ENCODE measurements at regions not wholly inside any gene's neighbourhood (a gene's known extent, or its start where the extent isn't known, plus 50 kb on each side); places are given as distances from the start of the nearest gene placed in this dataset.
"Not testable (repeated sequence)": the region's sequence is repeated elsewhere in the genome, so short reads cannot be mapped to it uniquely, and the experiment has no call there.

DNA sequence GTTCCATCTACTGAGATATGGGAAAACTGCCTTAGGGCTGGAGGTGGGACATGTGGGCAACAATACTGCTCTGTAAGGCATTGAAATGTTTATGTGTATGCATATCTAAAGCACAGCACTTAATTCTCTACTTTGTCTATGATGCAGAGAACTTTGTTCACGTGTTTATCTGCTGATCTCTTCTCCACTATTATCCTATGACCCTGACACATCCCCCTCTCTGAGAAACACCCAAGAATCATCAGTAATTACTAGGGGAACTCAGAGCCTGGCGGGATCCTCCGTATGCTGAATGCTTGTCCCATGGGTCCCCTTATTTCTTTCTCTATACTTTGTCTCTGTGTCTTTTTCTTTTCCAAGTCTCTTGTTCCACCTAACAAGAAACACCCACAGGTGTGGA is 63.8 kb downstream of the OR4A15 start:
- H3K36me3 Mint-ChIP-seq (ENCODE audit: low read depth); H3K4me3 Mint-ChIP-seq; H3K4me1 Mint-ChIP-seq; H3K27me3 Mint-ChIP-seq (ENCODE audit: low read depth, poor library complexity); H3K27ac Mint-ChIP-seq; DNase-seq: not testable (repeated sequence)
- H3K9me3 Mint-ChIP-seq = peaks cover 73% of the 10 kb centered on the region

DNA sequence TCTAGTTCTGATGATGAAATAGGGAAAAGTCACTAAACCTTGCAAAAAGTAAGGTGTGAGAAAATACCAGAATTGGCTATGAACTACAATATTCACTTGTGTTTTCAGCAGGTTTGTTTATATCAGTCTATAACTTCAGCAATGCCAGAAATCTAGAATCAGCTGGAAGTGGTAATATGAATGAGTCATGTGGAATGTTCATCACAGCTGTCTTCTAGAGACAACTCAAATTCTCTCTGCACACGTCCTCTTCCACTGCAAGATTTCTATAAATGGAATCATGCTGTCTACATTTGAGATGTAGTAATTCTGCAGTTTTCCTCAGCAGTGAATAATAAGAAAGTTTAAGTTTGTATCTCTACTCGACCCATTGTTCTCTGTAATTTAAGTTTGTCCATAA is 89.9 kb downstream of the OR4A15 start:
- no peak for DNase-seq
- no peaks in the 10 kb centered on the region for H3K36me3 Mint-ChIP-seq (ENCODE audit: low read depth)
- no peak overlapping the region for H3K27ac Mint-ChIP-seq
- H3K27me3 Mint-ChIP-seq (ENCODE audit: low read depth, poor library complexity) = no peaks in the 10 kb centered on the region
- peaks cover 58% of the 10 kb centered on the region for H3K9me3 Mint-ChIP-seq
- TF ChIP-seq CTCF (IDR thresholded peaks at IDR 0.05) = no peak
- no peak overlapping the region for H3K4me3 Mint-ChIP-seq
- H3K4me1 Mint-ChIP-seq = no peaks in the 10 kb centered on the region

GRCh38 chr11:55459871-55460270 is 92.1 kb downstream of the OR4A15 start:
- H3K9me3 Mint-ChIP-seq = peaks cover 45% of the 10 kb centered on the region
- H3K27ac Mint-ChIP-seq; H3K4me3 Mint-ChIP-seq; DNase-seq; H3K36me3 Mint-ChIP-seq (ENCODE audit: low read depth); H3K27me3 Mint-ChIP-seq (ENCODE audit: low read depth, poor library complexity); H3K4me1 Mint-ChIP-seq: not testable (repeated sequence)

DNA sequence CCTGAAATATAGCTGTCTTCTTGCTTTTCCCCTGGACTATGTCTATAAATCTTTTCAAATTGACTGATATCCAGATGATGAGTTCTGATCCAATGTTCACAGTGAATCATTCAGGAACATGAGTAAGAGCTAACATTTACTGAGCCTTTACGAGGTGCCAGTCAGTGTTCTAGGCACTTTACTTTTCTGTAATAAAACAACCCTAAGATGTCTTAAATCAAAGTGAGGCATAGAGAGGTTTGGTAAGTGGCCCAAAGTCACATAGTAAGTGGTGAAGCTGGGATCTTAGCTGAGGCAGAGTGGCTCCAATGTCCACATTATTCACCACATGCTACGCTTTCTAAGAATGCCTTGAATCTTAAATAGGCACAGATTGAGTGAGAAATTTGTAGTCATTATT is 79.9 kb upstream of the OR4C15 start:
- Mint-ChIP-seq H3K4me1 (no peaks in the 10 kb centered on the region), H3K36me3 (ENCODE audit: low read depth) (no peaks in the 10 kb centered on the region), H3K27ac (no peak overlapping the region), H3K27me3 (ENCODE audit: low read depth, poor library complexity) (no peaks in the 10 kb centered on the region), H3K9me3 (peaks cover 66% of the 10 kb centered on the region), H3K4me3 (no peak overlapping the region)
- no peak for DNase-seq
- TF ChIP-seq CTCF (IDR thresholded peaks at IDR 0.05) = no peak

DNA sequence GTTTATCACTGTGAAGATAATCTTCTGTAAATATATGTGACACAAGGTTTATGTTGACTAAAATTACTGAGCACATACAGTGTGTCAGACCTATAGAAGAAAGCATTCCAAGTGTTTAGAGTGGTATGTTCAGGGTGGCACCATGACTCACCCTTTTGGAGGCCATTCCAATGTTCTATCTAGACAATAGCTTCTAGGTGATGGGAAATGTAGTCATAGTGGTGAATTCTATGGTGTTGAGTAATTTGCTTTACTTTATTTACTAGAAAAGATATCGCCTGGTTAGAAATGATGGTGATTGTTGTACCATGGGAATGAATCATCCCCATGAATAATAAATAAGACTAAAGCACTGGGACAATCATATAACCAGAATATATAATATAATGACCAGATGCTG is 72.9 kb upstream of the OR4C15 start:
- Mint-ChIP-seq H3K4me3 (no peak overlapping the region), H3K27me3 (ENCODE audit: low read depth, poor library complexity) (no peaks in the 10 kb centered on the region), H3K4me1 (no peaks in the 10 kb centered on the region), H3K9me3 (peaks cover 57% of the 10 kb centered on the region), H3K36me3 (ENCODE audit: low read depth) (no peaks in the 10 kb centered on the region), H3K27ac (no peak overlapping the region)
- no peak for TF ChIP-seq CTCF (IDR thresholded peaks at IDR 0.05)
- DNase-seq = no peak

DNA sequence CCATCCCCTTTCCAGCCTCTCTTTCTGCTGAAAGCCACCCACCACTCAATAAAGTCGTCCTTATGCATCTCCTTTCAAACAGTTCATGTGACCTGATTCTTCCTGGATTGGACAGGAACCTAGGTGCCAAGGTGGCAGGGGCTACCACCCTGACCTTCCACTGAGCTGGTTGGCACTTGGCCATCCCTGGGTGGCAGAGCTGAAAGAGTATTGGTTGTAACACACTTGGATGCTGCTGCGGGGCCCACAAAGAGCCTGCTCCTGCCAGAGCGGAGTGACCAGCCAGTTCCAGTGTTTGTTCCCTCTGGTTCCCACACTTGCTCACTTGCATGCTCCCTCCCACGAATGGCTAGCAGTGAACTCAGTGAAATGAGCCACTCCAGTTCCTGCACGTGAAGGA is 57.2 kb upstream of the OR4C15 start:
- Mint-ChIP-seq H3K36me3 (ENCODE audit: low read depth) (no peaks in the 10 kb centered on the region), H3K27ac (no peak overlapping the region), H3K4me1 (no peaks in the 10 kb centered on the region), H3K27me3 (ENCODE audit: low read depth, poor library complexity) (peaks cover 5% of the 10 kb centered on the region), H3K4me3 (no peak overlapping the region), H3K9me3 (peaks cover 87% of the 10 kb centered on the region)
- TF ChIP-seq CTCF (IDR thresholded peaks at IDR 0.05) = no peak
- no peak for DNase-seq

DNA sequence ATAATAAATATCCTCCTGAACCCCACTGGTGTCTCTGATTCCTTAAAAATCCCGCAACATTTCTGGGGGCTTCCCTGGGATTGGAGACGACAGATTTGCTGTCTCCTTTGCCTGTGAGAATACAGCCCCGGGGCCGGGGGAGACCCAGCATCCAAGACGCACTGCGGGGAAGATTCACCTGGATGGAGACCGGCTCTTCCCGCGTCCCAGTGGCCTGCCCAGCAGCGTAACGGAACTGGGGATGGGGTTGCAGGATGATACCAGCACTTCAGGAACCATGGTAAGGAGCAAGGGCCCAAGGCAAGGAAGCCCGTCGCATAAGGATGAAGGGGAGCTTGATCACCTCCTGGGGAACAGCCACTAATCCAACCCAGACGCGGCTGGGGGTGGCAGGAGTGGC is 53.3 kb upstream of the OR4C15 start:
- Mint-ChIP-seq H3K4me3 (no peak overlapping the region), H3K4me1 (no peaks in the 10 kb centered on the region), H3K27me3 (ENCODE audit: low read depth, poor library complexity) (peaks cover 5% of the 10 kb centered on the region), H3K36me3 (ENCODE audit: low read depth) (no peaks in the 10 kb centered on the region), H3K27ac (no peak overlapping the region), H3K9me3 (peaks cover 89% of the 10 kb centered on the region)
- TF ChIP-seq CTCF (IDR thresholded peaks at IDR 0.05) = no peak
- DNase-seq = no peak
